ENCODE measurements at regions not wholly inside any gene's neighbourhood (a gene's known extent, or its start where the extent isn't known, plus 50 kb on each side); places are given as distances from the start of the nearest gene placed in this dataset.

- H3K4me3 Mint-ChIP-seq: no peak overlapping the region
- TF ChIP-seq CTCF (conservative IDR thresholded peaks at IDR 0.05): no peak
Observed at GRCh38 chr6:156336733-156337132, 440.4 kb upstream of the ARID1B start.

GRCh38 chr6:156336089-156336488, 441.1 kb upstream of the ARID1B start:
- peaks cover 19% of the 10 kb centered on the region for H3K9me3 Mint-ChIP-seq
- peaks cover 9% of the 10 kb centered on the region for H3K36me3 Mint-ChIP-seq (ENCODE audit: low read depth)
- H3K27ac Mint-ChIP-seq (ENCODE audit: unreplicated experiment): no peak overlapping the region
- TF ChIP-seq CTCF (conservative IDR thresholded peaks at IDR 0.05): no peak
- H3K4me3 Mint-ChIP-seq: no peak overlapping the region
- DNase-seq (ENCODE audit: low read depth, low spot score): no peak
- H3K4me1 Mint-ChIP-seq: peaks cover 15% of the 10 kb centered on the region
- no peaks in the 10 kb centered on the region for H3K27me3 Mint-ChIP-seq (ENCODE audit: low read depth)

More at GRCh38 chr6:156336733-156337132, 440.4 kb upstream of the ARID1B start:
- peaks cover 4% of the 10 kb centered on the region for H3K36me3 Mint-ChIP-seq (ENCODE audit: low read depth)
- peaks cover 15% of the 10 kb centered on the region for H3K4me1 Mint-ChIP-seq
- DNase-seq (ENCODE audit: low read depth, low spot score): no peak
- H3K9me3 Mint-ChIP-seq: peaks cover 12% of the 10 kb centered on the region
- H3K27ac Mint-ChIP-seq (ENCODE audit: unreplicated experiment): no peak overlapping the region
- H3K27me3 Mint-ChIP-seq (ENCODE audit: low read depth): no peaks in the 10 kb centered on the region

DNA sequence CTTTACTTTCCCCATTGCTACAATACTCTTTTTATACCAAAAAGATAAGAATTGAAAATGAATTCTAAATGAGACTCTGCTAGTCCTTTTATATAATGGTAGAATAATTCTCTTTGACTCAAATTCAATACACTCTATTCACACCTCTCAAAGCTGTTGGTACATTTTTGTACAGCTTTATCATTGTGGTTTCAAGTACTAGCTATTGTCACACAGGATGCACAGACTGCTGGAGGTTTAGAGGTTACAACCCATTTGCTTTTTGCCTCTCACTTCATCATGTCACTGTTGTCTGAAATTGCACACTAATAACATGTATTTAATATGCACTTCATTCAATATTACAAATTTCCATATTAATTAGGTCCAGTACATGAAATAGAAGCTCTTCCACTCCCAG, 442.2 kb upstream of the ARID1B start:
- Mint-ChIP-seq H3K36me3 (ENCODE audit: low read depth) (peaks cover 9% of the 10 kb centered on the region), H3K4me1 (peaks cover 15% of the 10 kb centered on the region), H3K27ac (ENCODE audit: unreplicated experiment) (no peak overlapping the region), H3K27me3 (ENCODE audit: low read depth) (no peaks in the 10 kb centered on the region), H3K9me3 (peaks cover 21% of the 10 kb centered on the region), H3K4me3 (no peak overlapping the region)
- no peak for DNase-seq (ENCODE audit: low read depth, low spot score)
- no peak for TF ChIP-seq CTCF (conservative IDR thresholded peaks at IDR 0.05)

DNA sequence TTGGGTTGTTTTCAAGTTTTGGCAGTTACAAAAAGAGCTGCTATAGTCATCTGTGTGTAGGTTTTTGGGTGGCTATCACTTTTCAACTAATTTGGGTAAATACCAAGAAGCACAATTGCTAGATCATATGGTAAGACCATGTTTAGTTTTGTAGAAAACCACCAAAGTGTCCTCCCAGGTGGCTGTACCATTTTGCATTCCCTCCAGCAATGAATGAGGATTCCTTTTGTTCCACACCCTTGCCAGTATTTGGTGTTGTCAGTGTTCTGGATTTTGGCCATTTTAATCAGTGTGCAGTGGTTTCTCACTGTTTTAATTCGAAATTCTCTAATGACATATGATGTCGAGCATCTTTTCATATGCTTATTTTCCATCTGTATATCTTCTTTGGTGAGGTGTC, 457.5 kb upstream of the ARID1B start:
- Mint-ChIP-seq H3K9me3 (peaks cover 2% of the 10 kb centered on the region), H3K27me3 (ENCODE audit: low read depth) (no peaks in the 10 kb centered on the region), H3K27ac (ENCODE audit: unreplicated experiment) (no peak overlapping the region), H3K36me3 (ENCODE audit: low read depth) (no peaks in the 10 kb centered on the region), H3K4me1 (no peaks in the 10 kb centered on the region), H3K4me3 (no peak overlapping the region)
- DNase-seq (ENCODE audit: low read depth, low spot score): no peak
- no peak for TF ChIP-seq CTCF (conservative IDR thresholded peaks at IDR 0.05)

- H3K27ac Mint-ChIP-seq (ENCODE audit: unreplicated experiment): no peak overlapping the region
- no peak for TF ChIP-seq CTCF (conservative IDR thresholded peaks at IDR 0.05)
- no peaks in the 10 kb centered on the region for H3K36me3 Mint-ChIP-seq (ENCODE audit: low read depth)
- no peak overlapping the region for H3K4me3 Mint-ChIP-seq
- H3K9me3 Mint-ChIP-seq: no peaks in the 10 kb centered on the region
- H3K4me1 Mint-ChIP-seq: no peaks in the 10 kb centered on the region
- H3K27me3 Mint-ChIP-seq (ENCODE audit: low read depth): no peaks in the 10 kb centered on the region
- no peak for DNase-seq (ENCODE audit: low read depth, low spot score)
Observed at GRCh38 chr6:156316583-156317125, 460.5 kb upstream of the ARID1B start.
